Fibroblast of lung (primary cell): ENCODE measurements at regions not wholly inside any gene's neighbourhood (a gene's known extent, or its start where the extent isn't known, plus 50 kb on each side); places are given as distances from the start of the nearest gene placed in this dataset.

Experiments
- DNase-seq, 2 donors: peaks; one replicate each; pipeline versions ENCODE4 v3.0.0 to v3.0.0-alpha.2; 2010; ENCODE audit warnings: low read depth in 2 of 2
- H2AFZ ChIP-seq: 2 replicates; pipeline ENCODE4 v1.5.1; 2012; ENCODE audit warnings: low read length, control low read depth, inconsistent platforms
- H3K27ac ChIP-seq: 2 replicates; pipeline ENCODE4 v1.5.1; 2011; ENCODE audit warnings: low read length, control low read depth; ENCODE audit not compliant: insufficient read depth
- H3K27me3 ChIP-seq: 2 replicates; pipeline ENCODE4 v1.5.1; 2011; ENCODE audit warnings: mild to moderate bottlenecking, low read length; ENCODE audit not compliant: control insufficient read depth, insufficient read depth
- H3K36me3 ChIP-seq: 2 replicates; pipeline ENCODE4 v1.5.1; 2011; ENCODE audit warnings: low read length; ENCODE audit not compliant: control insufficient read depth, insufficient read depth
- H3K4me1 ChIP-seq: 2 replicates; pipeline ENCODE4 v1.5.1; 2011; ENCODE audit warnings: low read length; ENCODE audit not compliant: control insufficient read depth, insufficient read depth; ENCODE audit errors: extremely low read depth
- H3K4me2 ChIP-seq: 2 replicates; pipeline ENCODE4 v1.5.1; 2011; ENCODE audit warnings: low read length, control low read depth; ENCODE audit not compliant: insufficient read depth; ENCODE audit errors: extremely low read depth
- H3K4me3 ChIP-seq, 4 experiments: fragments of 200-600 bp in 1 of 4; sonication (generic) in 1 of 4; replicated peaks in 1 of 4; 2 replicates each; pipeline ENCODE4 v1.5.1; 2011 to 2016; ENCODE audit warnings: low read length in 4 of 4, low read depth in 3 of 4, mild to moderate bottlenecking in 3 of 4, control low read depth in 2 of 4, inconsistent platforms in 1 of 4, mixed read lengths in 1 of 4; ENCODE audit not compliant: insufficient read depth in 1 of 4; ENCODE audit errors: control extremely low read depth in 1 of 4
- H3K79me2 ChIP-seq: 2 replicates; pipeline ENCODE4 v1.5.1; 2012; ENCODE audit warnings: mild to moderate bottlenecking, low read length, inconsistent platforms; ENCODE audit not compliant: control insufficient read depth, insufficient read depth
- H3K9ac ChIP-seq: 2 replicates; pipeline ENCODE4 v1.5.1; 2011; ENCODE audit warnings: mild to moderate bottlenecking, low read length, control low read depth; ENCODE audit not compliant: insufficient read depth
- H3K9me3 ChIP-seq: 2 replicates; pipeline ENCODE4 v1.5.1; 2012; ENCODE audit warnings: low read depth, low read length; ENCODE audit not compliant: control insufficient read depth, insufficient read depth
- H4K20me1 ChIP-seq: 2 replicates; pipeline ENCODE4 v1.5.1; 2011; ENCODE audit warnings: low read length; ENCODE audit not compliant: control insufficient read depth, insufficient read depth; ENCODE audit errors: extremely low read depth
- EZH2 ChIP-seq: IDR thresholded peaks from 2 replicates; pipeline ENCODE4 v1.5.1; 2012; ENCODE audit warnings: low read length, control low read depth, mild to moderate bottlenecking; ENCODE audit errors: missing control alignments
- TF ChIP-seq, protein P1 (sequence below), 2 donors: IDR thresholded peaks in 1 of 2; conservative IDR thresholded peaks in 1 of 2; 1 replicate in 1 of 2; 2 replicates in 1 of 2; pipeline ENCODE4 v1.5.1; 2011 to 2012; ENCODE audit warnings: low read length in 2 of 2, control low read depth in 1 of 2, inconsistent platforms in 1 of 2, low read depth in 1 of 2, mild to moderate bottlenecking in 1 of 2

DNA sequence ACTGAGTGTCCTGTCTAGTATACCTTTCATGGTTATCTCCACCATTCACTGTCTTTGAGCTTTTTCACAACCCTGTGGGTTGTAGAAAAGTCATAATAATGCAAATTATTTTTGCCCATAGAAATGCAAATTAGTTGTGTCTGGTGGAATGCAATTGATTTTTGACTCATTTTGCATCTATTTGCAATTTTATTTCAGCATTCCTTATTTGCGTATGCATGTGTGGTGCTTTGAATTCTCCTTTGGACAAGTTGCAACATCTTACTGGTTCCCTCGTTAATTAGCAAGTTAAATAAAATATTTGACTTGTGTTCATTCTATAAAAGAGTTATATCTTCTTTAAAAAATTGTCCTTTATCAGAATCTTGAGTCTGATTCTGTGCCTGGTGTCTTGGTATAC is 297.3 kb upstream of the CASK start:
- H4K20me1 ChIP-seq = no peaks in the 10 kb centered on the region

GRCh38 chrX:42220083-42220482 is 296.7 kb upstream of the CASK start:
- Histone ChIP-seq H4K20me1 (no peaks in the 10 kb centered on the region), H3K27me3 (no peaks in the 10 kb centered on the region), H2AFZ (no peak overlapping the region), H3K4me3 (no peak overlapping the region), H3K9me3 (no peaks in the 10 kb centered on the region), H3K4me1 (no peaks in the 10 kb centered on the region), H3K79me2 (no peaks in the 10 kb centered on the region), H3K4me2 (no peak overlapping the region), H3K27ac (no peak overlapping the region), H3K9ac (no peak overlapping the region), H3K36me3 (no peaks in the 10 kb centered on the region)
- no peak for DNase-seq
- TF ChIP-seq EZH2 = no peak
- TF ChIP-seq, protein P1, sequence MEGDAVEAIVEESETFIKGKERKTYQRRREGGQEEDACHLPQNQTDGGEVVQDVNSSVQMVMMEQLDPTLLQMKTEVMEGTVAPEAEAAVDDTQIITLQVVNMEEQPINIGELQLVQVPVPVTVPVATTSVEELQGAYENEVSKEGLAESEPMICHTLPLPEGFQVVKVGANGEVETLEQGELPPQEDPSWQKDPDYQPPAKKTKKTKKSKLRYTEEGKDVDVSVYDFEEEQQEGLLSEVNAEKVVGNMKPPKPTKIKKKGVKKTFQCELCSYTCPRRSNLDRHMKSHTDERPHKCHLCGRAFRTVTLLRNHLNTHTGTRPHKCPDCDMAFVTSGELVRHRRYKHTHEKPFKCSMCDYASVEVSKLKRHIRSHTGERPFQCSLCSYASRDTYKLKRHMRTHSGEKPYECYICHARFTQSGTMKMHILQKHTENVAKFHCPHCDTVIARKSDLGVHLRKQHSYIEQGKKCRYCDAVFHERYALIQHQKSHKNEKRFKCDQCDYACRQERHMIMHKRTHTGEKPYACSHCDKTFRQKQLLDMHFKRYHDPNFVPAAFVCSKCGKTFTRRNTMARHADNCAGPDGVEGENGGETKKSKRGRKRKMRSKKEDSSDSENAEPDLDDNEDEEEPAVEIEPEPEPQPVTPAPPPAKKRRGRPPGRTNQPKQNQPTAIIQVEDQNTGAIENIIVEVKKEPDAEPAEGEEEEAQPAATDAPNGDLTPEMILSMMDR (conservative IDR thresholded peaks at IDR 0.05 in 1 of 2, IDR thresholded peaks at IDR 0.05 in 1 of 2; ENCODE audit: low read depth in 1 of 2, low read length in 2 of 2) = no peak

More for the DNA sequence above, 297.3 kb upstream of the CASK start:
- Histone ChIP-seq H3K4me3 (no peak overlapping the region), H3K4me1 (no peaks in the 10 kb centered on the region), H3K4me2 (no peak overlapping the region), H3K9me3 (no peaks in the 10 kb centered on the region), H3K9ac (no peak overlapping the region), H3K27me3 (no peaks in the 10 kb centered on the region), H3K79me2 (no peaks in the 10 kb centered on the region), H3K36me3 (no peaks in the 10 kb centered on the region), H2AFZ (no peak overlapping the region), H3K27ac (no peak overlapping the region)
- no peak for TF ChIP-seq EZH2
- TF ChIP-seq, protein P1 (conservative IDR thresholded peaks at IDR 0.05 in 1 of 2, IDR thresholded peaks at IDR 0.05 in 1 of 2; ENCODE audit: low read depth in 1 of 2, low read length in 2 of 2) = no peak
- DNase-seq = no peak

- H2AFZ ChIP-seq = no peak overlapping the region
- peak in 1 of 2 donors; percentile 5 for DNase-seq
Observed at GRCh38 chrX:42219231-42219630, 295.9 kb upstream of the CASK start.

More at GRCh38 chrX:42219231-42219630, 295.9 kb upstream of the CASK start:
- no peaks in the 10 kb centered on the region for H3K9me3 ChIP-seq
- no peaks in the 10 kb centered on the region for H3K36me3 ChIP-seq
- no peak overlapping the region for H3K4me3 ChIP-seq
- H3K79me2 ChIP-seq = no peaks in the 10 kb centered on the region
- no peaks in the 10 kb centered on the region for H4K20me1 ChIP-seq
- H3K4me1 ChIP-seq = no peaks in the 10 kb centered on the region
- no peaks in the 10 kb centered on the region for H3K27me3 ChIP-seq
- no peak overlapping the region for H3K4me2 ChIP-seq
- no peak overlapping the region for H3K9ac ChIP-seq
- H3K27ac ChIP-seq = no peak overlapping the region
- TF ChIP-seq, protein P1 (conservative IDR thresholded peaks at IDR 0.05 in 1 of 2, IDR thresholded peaks at IDR 0.05 in 1 of 2; ENCODE audit: low read depth in 1 of 2, low read length in 2 of 2) = no peak
- no peak for TF ChIP-seq EZH2
